IPS-NIHi11 (cell line): ENCODE measurements at regions not wholly inside any gene's neighbourhood (a gene's known extent, or its start where the extent isn't known, plus 50 kb on each side); places are given as distances from the start of the nearest gene placed in this dataset.

ENCODE experiments used
- DNase-seq: peaks from one replicate; pipeline ENCODE4 v3.0.0; 2012; ENCODE audit warnings: mixed read lengths, low spot score

DNA sequence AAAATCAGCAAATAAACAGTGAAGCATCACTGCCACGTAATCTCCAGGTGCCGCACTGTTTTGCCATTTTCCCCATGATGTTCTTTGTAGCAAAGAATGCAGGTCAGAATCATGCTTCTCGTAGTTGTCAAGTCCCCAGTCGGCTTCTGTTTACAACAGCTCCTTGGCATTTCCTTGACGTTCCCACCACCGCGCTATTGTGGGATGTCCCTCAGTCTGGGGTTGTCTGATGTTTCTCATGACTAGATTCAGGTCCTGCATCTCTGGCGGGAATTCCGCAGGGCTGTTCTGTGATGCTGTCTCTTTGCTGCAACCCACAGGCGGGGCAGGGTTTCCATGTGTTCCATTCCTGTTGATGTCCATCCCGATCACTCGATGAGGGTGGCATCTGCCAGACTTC is 117.9 kb upstream of the SMAD3 start:
- no peak for DNase-seq

DNA sequence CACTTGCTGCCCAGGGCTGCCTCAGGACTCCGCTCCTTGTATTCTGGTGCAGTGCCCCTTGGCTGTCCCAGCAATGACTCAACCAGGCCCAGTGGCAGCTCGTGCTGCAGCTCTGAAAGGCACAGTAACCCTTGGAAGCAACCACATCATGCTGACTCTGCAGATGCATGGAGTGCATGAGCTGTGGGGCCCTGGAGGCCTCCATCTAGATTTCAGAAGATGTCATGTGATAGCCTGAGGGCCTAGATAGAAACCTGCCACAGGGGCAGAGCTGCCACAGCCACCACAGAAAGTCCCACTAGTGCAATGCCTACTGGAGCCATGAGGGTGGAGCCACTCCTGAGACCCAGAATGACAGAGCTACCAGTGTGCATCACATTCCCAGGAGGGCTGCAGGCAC is 117.1 kb upstream of the SMAD3 start:
- no peak for DNase-seq

DNA sequence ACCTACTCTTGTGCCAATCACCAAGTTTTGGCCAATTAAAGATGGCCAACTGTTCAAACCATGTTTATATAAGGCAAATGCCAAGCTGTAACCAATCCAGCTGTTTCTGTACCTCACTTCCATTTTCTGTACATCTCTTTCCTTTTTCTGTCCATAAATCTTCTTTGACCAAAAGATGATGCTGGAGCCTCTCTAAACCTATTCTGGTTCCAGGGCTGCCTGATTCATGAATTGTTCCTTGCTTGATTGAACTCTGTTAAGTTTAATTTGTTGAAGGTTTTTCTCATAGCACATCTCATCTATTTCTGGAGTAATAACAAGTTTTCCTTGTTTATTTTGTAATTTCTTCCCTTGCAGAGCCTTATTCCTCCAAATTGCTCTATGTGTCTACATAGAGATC is 115.3 kb upstream of the SMAD3 start:
- DNase-seq = no peak

DNA sequence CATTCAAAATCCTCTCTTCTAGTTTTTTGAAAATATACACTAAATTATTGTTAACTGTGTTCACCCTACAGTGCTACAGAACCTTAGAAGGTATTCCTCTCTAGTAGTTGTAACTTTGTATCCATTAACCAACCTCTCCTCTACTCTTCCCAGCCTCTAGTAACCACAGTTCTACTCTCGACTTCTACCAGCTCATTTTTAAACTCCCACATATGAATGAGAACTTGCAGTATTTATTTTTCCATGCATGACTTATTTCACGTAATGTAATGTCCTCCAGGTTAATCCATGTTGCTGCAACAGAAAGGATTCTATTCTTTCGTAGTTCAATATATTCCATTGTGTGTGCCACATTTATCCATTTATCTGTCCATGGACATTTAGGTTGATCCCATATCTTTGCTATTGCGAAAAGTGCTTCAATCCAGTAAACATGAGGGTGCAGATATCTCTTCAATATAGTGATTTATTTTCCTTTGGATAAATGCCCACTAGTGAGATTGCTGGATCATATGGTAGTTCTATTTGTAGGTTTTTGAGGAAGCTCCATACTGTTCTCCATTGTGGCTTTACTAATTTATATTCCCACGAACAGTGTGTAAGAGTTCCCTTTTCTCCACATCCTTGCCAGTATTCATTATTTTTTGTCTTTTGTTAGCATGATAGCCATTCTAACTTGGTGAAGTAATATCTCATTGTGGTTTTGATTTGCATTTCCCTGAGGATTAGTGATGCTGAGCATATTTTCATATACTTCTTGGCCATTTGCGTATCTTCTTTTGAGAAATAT is 113.7 kb upstream of the SMAD3 start:
- no peak for DNase-seq

DNA sequence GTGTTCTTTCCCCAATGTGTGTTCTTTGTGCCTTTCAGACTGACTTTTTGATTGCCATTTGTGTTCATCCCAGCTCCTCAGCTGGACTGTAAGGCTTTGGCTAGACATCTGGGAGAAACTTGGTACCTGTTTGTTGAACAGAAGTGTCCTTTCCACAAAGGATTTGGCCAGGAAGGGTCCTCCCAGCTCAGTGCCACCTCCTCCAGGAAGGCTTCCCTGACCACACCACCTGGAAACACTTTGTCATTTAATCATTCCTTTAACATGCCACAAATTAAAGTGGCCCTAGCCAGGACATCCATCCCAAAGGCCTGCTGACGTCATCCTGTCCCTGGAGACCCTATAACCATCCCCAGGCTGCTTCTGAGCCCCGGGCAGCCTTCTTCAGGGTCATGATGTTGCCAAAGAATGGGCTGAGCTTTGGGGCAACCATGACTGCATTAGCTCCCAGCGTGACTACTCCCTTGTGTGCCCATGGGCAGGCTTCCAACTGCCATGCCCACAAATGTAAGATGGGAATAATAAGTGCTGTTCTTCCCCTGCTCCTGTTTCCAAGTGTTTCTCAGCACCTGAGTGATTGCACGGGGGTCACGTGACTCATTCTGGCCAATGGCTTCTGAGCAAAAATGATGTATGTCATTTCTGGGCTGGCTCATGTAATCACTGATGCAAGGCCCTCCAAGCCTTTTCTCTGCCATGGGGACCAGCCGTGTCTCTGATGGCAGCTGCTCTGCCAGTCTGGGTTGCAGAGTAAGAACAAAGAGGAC is 112.5 kb upstream of the SMAD3 start:
- DNase-seq = no peak

DNA sequence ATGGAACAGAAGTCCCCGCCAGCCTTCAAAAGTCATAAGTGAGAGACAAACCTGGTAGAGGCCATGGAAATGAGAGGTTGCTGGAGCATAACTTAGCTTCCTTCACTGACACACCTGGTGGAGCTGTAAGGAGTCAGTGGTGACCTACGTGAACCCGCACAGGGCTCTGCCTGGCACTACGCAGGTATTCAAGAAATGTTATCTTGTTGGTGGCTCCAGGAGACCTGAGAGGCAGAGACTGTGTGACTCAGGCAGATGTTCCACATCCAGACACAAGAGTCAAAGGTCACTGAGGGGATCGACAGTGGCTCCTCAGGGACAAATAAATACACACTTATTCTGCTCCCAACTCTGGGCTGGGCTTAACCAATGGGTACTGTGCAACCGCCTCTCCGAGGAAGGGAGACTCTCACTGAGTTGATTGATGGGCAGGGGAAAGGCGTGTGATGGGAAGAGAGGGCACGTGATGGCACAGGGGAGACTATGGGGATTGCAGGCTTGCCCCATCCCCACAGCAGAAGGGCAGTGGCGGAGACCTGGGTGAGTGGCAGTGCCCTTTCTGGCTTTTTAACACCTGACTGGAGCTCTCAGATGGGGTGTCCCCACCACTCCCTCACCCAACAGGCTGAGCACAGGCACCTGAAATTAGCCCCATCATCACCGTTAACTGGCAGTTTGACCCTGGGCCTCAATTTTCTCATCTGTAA is 111.7 kb upstream of the SMAD3 start:
- DNase-seq = no peak

DNA sequence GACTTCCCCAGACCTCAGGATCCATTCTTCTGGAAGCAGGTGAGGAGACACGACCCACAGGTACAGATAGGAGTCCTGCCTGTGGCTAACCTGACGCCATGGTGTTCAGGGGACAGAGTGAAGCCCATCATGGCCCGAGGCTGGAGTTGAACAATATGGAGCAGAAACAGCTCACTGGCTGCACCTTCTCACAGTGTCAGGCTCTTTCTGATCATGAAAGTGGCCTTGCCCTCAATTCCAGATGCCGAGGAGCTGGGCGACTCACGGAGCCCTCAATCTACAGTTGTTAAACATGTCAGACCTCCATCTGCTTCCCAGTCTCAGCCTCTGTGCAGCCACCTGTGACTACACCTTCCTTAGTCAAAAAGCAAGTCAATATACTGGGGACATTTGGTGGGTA is 110.8 kb upstream of the SMAD3 start:
- no peak for DNase-seq

DNA sequence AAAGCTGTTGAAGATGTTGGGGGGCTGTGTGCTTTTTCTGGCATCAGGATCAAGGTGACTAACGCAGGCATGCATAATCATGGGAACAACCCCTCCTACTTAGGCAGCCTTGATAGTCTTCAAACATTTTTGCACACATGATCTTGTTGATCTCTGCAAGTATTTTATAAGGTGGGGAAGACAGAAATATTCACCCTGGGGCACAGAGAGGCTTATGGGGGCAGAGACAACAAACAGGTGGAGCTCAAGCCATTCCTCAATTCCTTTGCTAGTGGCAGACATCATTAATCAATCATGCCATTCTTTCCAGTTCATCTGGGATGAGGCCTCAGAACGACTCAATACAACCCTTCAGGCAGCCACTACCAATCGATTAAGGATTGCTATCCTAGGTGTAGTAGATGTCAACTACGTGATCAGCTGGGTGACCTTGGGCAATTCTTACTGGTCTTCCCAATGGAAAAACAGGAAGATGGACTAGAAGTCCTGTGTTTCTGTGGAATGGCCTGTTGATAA is 110.3 kb upstream of the SMAD3 start:
- DNase-seq = no peak

DNA sequence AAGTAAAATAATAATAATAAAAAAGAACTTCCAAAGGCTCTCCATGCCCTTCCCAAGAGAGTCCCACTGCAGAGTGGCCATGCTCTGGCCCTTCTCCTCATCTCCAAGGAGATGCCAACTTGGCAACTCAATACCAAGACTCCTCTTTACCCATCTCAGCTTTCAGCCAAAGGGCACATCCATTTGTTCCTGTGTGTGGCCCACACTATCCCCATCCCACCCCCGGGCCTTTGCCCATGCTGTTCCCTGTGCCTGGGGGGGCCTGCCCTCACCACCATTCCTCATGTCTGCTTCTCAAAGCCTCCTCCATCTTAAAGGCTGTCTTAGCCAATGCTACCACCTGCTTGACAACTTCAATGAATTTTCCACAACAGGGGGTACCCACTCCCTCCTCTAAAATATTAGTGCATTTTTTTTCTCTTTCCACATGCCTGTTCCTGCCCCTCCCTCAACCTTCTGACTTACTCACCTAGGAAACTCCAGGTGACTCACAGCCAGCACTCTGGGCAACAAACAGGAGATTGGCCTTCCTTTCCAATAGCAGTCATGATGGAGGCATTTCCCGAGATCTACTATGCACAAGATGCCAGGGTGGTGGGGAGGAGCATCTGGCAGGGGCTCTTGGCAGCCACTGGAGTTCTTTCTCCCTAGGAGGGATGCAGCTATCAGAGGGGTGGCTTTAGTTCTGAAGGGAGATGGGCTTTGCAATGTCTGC is 109.4 kb upstream of the SMAD3 start:
- no peak for DNase-seq

DNA sequence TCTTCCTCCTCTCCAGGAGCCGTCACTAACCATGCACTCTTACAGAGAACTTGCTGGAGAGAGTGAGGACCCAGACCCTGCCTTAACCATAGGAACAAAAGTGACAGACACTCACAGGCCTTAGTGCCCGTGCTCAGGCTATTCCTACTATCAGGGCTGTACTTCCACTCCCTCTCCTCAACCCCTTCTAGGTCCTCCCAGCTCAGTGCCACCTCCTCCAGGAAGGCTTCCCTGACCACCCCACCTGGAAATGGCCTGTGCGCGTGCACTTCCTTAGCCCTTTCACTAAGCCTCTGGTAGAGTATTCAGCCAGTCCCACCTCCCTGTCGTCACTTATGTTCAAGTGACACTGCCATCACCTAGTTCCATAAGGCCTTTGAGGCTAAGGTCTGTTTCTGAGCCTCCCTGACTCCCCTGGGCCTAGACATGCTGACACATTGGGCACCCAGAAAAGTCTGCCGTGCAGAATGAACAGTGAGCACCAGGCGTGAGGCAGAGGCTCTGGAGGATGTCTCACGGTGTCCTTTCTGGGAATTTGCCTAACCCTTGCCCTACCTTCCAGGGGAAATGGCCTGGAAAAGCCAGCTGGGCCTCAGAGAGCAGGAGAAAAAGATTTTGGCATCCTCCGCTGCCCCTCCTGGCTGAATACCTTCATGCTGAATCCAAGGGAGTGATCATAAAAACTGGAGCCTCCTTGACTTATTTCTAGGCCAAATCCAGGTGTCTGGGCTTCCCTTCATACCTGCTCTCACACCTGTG is 108.6 kb upstream of the SMAD3 start:
- no peak for DNase-seq

DNA sequence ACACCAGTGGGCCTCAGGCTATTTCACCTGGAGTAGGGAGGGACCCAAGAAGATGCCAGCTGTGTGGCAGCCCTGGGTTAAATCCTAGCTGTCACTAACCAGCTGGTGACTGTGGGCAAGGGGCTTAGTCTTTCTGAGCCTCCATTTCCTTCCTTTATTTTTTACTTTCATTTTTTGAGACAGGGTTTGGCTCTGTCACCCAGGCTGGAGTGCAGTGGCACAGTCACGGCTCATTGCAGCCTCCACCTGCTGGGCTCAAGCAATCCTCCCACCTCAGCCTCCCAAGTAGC is 108.0 kb upstream of the SMAD3 start:
- DNase-seq = no peak

DNA sequence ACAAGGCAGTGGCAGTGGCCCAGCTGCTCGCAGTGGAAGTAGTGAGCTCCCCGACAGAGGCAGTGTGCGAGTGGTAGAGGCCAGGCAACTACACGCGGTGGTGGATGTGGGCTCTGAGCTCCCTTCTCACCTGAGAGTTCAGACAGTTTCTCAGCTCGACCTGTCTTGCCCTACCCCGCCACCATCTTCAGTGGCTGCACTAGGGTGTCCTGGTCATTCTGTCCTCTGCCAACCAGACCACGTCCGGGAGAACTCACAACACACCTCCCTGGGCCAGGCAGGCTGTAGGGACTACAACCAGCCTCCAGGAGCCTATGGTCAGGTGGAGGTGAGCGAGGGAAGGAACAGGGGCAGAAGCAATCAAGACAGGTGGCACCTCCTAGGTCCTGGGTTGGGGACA is 106.3 kb upstream of the SMAD3 start:
- no peak for DNase-seq

DNA sequence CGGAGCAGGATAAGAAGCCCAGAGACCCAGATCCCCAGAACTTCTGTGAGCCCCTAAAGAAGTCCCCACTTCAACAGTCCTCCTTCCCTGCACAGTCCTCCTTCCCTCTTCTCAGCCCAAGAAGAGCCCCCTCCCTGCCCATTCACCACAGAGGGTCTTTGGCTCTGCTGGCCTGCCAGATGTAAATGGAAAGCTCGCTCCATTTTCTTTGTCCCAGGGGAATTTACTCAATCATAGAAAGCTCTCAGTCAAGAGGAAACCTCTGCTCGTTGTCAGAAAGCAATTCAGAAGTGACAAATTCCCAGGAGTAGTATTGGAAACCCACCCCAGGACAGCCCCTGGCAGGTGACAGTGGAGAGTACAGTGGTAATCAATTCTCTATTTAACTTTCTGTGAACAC is 105.5 kb upstream of the SMAD3 start:
- no peak for DNase-seq

DNA sequence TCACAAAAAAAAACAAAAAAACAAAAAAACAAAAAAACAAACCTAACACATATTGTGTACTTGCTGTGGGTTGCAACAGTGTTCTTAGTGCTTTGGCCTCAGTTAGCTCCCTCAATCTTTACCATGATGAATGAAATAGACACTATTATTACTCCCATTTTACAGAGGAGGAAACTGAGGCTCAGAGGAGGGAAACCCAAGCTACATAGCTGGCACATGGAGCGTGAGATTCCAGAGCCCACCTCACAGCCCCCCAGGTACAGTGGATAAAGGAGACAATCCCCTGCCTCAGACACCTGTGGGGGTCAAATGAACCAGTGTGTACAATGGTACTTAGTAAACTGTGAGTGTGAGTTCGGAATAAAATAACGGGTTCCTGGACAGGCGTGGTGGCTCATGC is 104.9 kb upstream of the SMAD3 start:
- DNase-seq = no peak

DNA sequence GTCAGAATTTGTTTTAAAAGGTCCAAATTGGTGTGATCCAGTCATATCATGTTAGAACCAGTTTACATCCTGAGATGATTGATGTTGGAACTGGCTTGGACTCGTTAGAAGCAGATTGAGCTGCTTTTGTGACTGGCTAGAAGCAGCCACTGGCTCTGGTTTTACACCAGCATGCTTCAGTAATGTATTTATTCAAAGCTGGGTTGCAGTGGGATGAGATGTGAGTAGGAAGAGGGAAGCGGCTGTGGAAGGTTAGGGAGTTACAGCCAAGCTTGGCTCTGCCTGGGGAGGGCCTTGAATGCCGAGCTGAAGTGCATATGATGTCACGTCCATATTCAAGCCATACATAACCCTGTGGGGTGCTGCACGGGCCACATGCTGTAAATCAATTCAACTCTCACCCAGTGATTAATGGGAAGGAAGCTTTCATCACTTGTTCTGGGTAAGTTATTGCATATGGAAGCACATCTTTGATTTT is 104.0 kb upstream of the SMAD3 start:
- no peak for DNase-seq

DNA sequence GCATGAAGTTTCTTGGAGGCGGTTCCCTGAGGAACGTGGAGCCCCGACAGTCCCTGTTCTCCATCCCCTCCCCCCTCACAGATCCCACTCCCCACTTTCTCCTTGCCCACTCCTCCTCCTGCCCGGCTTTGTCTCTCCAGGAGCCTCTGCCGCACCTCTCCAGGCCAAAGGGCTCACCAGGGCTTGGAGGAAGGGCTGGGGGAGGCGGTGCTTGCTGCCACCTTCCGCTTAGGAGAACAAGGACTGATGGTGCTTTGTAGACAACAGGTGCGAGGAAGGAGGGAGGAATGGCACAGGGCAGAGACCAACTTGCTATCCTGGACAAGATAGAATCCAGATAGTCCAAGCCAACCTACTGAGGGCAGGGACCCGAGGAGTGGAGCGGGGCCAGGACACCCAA is 103.5 kb upstream of the SMAD3 start:
- no peak for DNase-seq

DNA sequence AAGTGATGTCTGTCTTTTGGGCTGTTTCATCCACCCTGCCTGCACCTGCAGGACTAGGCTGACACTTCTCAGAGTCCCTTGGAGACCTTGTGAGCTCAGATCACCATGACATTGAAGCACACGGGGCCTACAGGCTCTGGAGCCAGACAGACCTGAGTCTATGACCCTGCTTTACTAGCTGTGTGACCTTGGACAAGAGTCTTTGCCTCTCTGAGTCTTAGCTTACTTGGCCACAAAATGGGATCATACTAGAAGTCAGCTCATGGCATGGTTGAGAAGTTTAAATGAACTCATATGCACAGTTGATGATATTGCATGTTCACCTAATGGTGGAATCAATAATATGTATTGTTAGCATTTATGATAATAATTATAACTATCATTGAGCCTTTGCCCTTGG is 102.9 kb upstream of the SMAD3 start:
- DNase-seq = no peak

DNA sequence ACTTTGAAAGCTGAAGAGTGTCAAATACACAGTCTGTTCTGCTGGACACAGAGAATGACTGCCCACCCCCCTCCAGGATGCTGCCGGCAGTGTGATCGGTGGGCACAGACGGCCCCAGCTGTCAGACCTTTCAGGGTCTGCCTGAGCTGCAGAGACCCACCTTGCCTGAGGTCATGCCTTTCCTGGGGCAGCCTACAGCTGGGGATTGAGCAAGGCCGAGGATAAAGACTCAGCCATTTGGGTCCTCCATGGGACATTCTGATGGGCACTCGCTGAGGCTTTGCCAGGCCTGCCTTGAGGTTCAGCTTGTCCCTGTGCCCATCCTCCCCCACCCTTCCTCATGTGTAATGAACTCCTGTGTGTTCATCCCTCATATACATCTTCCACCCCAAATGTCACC is 102.3 kb upstream of the SMAD3 start:
- no peak for DNase-seq

DNA sequence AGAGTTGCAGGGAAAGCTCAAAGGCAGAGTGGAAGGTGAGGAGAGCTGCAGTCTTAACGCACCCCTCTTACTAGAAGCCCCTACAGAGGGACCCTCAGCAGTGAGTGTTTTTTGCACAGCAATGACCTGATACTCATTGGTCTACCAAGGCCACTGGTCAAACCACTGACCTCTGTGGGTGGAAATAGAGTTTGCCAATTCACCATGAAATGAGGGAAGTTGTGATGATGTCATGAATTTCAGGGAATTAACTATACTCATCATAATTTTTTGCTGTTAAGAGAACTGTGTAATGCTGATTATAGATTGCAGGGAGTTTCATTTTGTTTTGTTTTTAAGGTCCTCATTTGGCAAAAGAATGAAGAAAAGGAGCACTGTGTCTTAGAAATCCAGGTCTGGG is 101.7 kb upstream of the SMAD3 start:
- DNase-seq = no peak

DNA sequence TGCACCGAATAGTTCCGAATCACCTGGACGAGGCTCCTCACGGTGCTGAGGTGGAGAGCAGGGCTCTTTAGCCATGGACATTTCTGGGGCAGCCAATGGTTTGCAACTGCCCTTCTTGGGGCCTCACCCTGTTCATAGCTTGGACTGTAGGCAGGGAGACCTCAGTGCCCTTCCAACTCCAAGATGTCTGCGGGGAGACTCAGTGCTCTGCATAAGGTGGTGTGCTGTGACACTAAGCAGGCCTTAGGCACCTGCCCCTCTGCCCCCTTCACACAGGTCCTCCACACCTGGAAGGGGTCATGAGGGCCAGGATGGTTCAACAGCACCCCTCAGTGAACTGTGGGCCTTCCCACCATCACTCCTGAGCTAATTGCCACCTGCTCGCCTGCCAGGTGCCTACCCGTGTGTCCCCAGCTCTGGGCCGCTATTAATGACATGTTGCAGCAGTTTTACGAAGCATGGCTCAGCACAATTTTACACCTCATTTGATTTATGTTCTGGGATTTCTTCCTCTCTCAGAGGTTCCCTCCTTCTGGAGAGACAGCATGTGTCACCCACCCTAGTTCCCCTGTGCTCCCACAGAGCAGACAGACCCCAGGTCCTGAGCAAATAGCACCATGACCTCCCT is 101.2 kb upstream of the SMAD3 start:
- DNase-seq = no peak

DNA sequence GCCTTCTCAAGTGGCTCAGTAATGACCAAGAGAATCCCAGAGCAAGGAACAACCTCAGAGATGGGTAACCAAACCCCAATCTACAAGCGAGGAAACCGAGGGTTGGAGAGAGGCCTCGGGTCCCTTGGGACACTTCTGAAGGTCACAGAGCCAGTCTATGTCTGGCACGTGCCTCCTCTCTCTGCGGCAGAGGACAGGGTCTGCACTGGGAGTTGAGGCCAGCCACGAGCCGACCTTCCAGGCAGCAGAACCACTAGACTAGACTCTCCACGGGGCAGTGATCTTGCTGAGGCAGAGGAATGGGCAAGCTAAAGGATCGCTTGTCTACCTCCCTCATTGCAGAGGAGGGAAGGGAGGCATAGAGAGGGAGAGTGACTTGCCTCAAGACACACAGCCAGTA is 100.6 kb upstream of the SMAD3 start:
- no peak for DNase-seq
